ENCODE measurements at regions not wholly inside any gene's neighbourhood (a gene's known extent, or its start where the extent isn't known, plus 50 kb on each side); places are given as distances from the start of the nearest gene placed in this dataset.
"Not testable (repeated sequence)": the region's sequence is repeated elsewhere in the genome, so short reads cannot be mapped to it uniquely, and the experiment has no call there.

GRCh38 chr12:71321130-71321529 lies 118.5 kb upstream of the LGR5 start:
- no peak for DNase-seq (ENCODE audit: low read depth)
- no peak for TF ChIP-seq CTCF (conservative IDR thresholded peaks at IDR 0.05; ENCODE audit: low read depth, low read length)
- no peak overlapping the region for H3K4me3 ChIP-seq (ENCODE audit: low read depth, low read length)

- TF ChIP-seq CTCF (conservative IDR thresholded peaks at IDR 0.05; ENCODE audit: low read depth, low read length), result no peak
- H3K4me3 ChIP-seq (ENCODE audit: low read depth, low read length), result no peak overlapping the region
- DNase-seq (ENCODE audit: low read depth), result no peak
Measured at GRCh38 chr12:71315328-71315985, 124.1 kb upstream of the LGR5 start.

GRCh38 chr12:71312768-71313403 lies 126.7 kb upstream of the LGR5 start:
- H3K4me3 ChIP-seq (ENCODE audit: low read depth, low read length), result no peak overlapping the region
- TF ChIP-seq CTCF (conservative IDR thresholded peaks at IDR 0.05; ENCODE audit: low read depth, low read length), result no peak
- peak; percentile 88 for DNase-seq (ENCODE audit: low read depth)

GRCh38 chr12:71311611-71312010 lies 128.0 kb upstream of the LGR5 start:
- H3K4me3 ChIP-seq (ENCODE audit: low read depth, low read length); DNase-seq (ENCODE audit: low read depth): not testable (repeated sequence)

- TF ChIP-seq CTCF (conservative IDR thresholded peaks at IDR 0.05; ENCODE audit: low read depth, low read length), result no peak
- DNase-seq (ENCODE audit: low read depth), result no peak
- no peak overlapping the region for H3K4me3 ChIP-seq (ENCODE audit: low read depth, low read length)
Measured at GRCh38 chr12:71306808-71307207, 132.8 kb upstream of the LGR5 start.

GRCh38 chr12:71304306-71304705 lies 135.3 kb upstream of the LGR5 start:
- H3K4me3 ChIP-seq (ENCODE audit: low read depth, low read length), result no peak overlapping the region
- no peak for DNase-seq (ENCODE audit: low read depth)
- TF ChIP-seq CTCF (conservative IDR thresholded peaks at IDR 0.05; ENCODE audit: low read depth, low read length), result no peak

- DNase-seq (ENCODE audit: low read depth), result peak; percentile 70
- TF ChIP-seq CTCF (conservative IDR thresholded peaks at IDR 0.05; ENCODE audit: low read depth, low read length), result no peak
- H3K4me3 ChIP-seq (ENCODE audit: low read depth, low read length), result no peak overlapping the region
Measured at GRCh38 chr12:71303199-71303598, 136.4 kb upstream of the LGR5 start.
